SK-N-SH (cell line): ENCODE measurements at regions not wholly inside any gene's neighbourhood (a gene's known extent, or its start where the extent isn't known, plus 50 kb on each side); places are given as distances from the start of the nearest gene placed in this dataset.

Experiments
- CTCF ChIP-seq: fragments of 200-600 bp; sonication (generic); IDR thresholded peaks from 2 replicates; pipeline ENCODE4 v1.6.1; 2017; ENCODE audit warnings: antibody characterized with exemption, mild to moderate bottlenecking, moderate library complexity
- MAX ChIP-seq: IDR thresholded peaks from 2 replicates; pipeline ENCODE4 v1.4.0; 2012; ENCODE audit warnings: low read depth
- NFIC ChIP-seq: IDR thresholded peaks from 2 replicates; pipeline ENCODE4 v1.4.0; 2012; ENCODE audit warnings: borderline replicate concordance
- RCOR1 ChIP-seq: fragments of 150-350 bp; IDR thresholded peaks from 2 replicates; pipeline ENCODE4 v1.6.1; 2017; ENCODE audit warnings: antibody characterized with exemption, low read length

- TF ChIP-seq NFIC (no peak), CTCF (no peak), MAX (no peak), RCOR1 (no peak)
These were observed 374.7 kb upstream of the DYNLRB2 start for GRCh38 chr16:80166082-80166481.
